ENCODE measurements at regions not wholly inside any gene's neighbourhood (a gene's known extent, or its start where the extent isn't known, plus 50 kb on each side); places are given as distances from the start of the nearest gene placed in this dataset.
"Not testable (repeated sequence)": the region's sequence is repeated elsewhere in the genome, so short reads cannot be mapped to it uniquely, and the experiment has no call there.

- DNase-seq (ENCODE audit: extremely low read depth in 1 of 11, low read depth in 9 of 11, low spot score in 4 of 11) = no peak
These were observed 330.3 kb upstream of the THBS1 start for GRCh38 chr15:39250460-39251186.

- no peak for DNase-seq (ENCODE audit: extremely low read depth in 1 of 11, low read depth in 9 of 11, low spot score in 4 of 11)
These were observed 329.3 kb upstream of the THBS1 start for GRCh38 chr15:39251413-39252133.

GRCh38 chr15:39252134-39252470 lies 328.8 kb upstream of the THBS1 start:
- DNase-seq (ENCODE audit: extremely low read depth in 1 of 11, low read depth in 9 of 11, low spot score in 4 of 11) = no peak

- DNase-seq (ENCODE audit: extremely low read depth in 1 of 11, low read depth in 9 of 11, low spot score in 4 of 11) = no peak
These were observed 327.3 kb upstream of the THBS1 start for GRCh38 chr15:39253552-39253951.

- DNase-seq (ENCODE audit: extremely low read depth in 1 of 11, low read depth in 9 of 11, low spot score in 4 of 11) = no peak
These were observed 326.7 kb upstream of the THBS1 start for GRCh38 chr15:39254181-39254580.

GRCh38 chr15:39255760-39256159 lies 325.1 kb upstream of the THBS1 start:
- no peak for DNase-seq (ENCODE audit: extremely low read depth in 1 of 11, low read depth in 9 of 11, low spot score in 4 of 11)

- no peak for DNase-seq (ENCODE audit: extremely low read depth in 1 of 11, low read depth in 9 of 11, low spot score in 4 of 11)
These were observed 320.5 kb upstream of the THBS1 start for GRCh38 chr15:39260391-39260790.

GRCh38 chr15:39260791-39261190 lies 320.1 kb upstream of the THBS1 start:
- no peak for DNase-seq (ENCODE audit: extremely low read depth in 1 of 11, low read depth in 9 of 11, low spot score in 4 of 11)

- not testable (repeated sequence) for DNase-seq (ENCODE audit: extremely low read depth in 1 of 11, low read depth in 9 of 11, low spot score in 4 of 11)
These were observed 319.3 kb upstream of the THBS1 start for GRCh38 chr15:39261397-39262183.

GRCh38 chr15:39262995-39263772 lies 317.7 kb upstream of the THBS1 start:
- DNase-seq (ENCODE audit: extremely low read depth in 1 of 11, low read depth in 9 of 11, low spot score in 4 of 11) = not testable (repeated sequence)

GRCh38 chr15:39265261-39265660 lies 315.6 kb upstream of the THBS1 start:
- DNase-seq (ENCODE audit: extremely low read depth in 1 of 11, low read depth in 9 of 11, low spot score in 4 of 11) = no peak

- no peak for DNase-seq (ENCODE audit: extremely low read depth in 1 of 11, low read depth in 9 of 11, low spot score in 4 of 11)
These were observed 314.0 kb upstream of the THBS1 start for GRCh38 chr15:39266890-39267289.

- no peak for DNase-seq (ENCODE audit: extremely low read depth in 1 of 11, low read depth in 9 of 11, low spot score in 4 of 11)
These were observed 313.2 kb upstream of the THBS1 start for GRCh38 chr15:39267685-39268084.

- no peak for DNase-seq (ENCODE audit: extremely low read depth in 1 of 11, low read depth in 9 of 11, low spot score in 4 of 11)
These were observed 311.5 kb upstream of the THBS1 start for GRCh38 chr15:39269352-39269751.

- no peak for DNase-seq (ENCODE audit: extremely low read depth in 1 of 11, low read depth in 9 of 11, low spot score in 4 of 11)
These were observed 311.1 kb upstream of the THBS1 start for GRCh38 chr15:39269821-39270220.

GRCh38 chr15:39270221-39270855 lies 310.5 kb upstream of the THBS1 start:
- DNase-seq (ENCODE audit: extremely low read depth in 1 of 11, low read depth in 9 of 11, low spot score in 4 of 11) = no peak

- DNase-seq (ENCODE audit: extremely low read depth in 1 of 11, low read depth in 9 of 11, low spot score in 4 of 11) = no peak
These were observed 309.9 kb upstream of the THBS1 start for GRCh38 chr15:39270934-39271333.

GRCh38 chr15:39272901-39273300 lies 308.0 kb upstream of the THBS1 start:
- DNase-seq (ENCODE audit: extremely low read depth in 1 of 11, low read depth in 9 of 11, low spot score in 4 of 11) = no peak
